Right lobe of liver (tissue), 4 donors: ENCODE measurements at regions not wholly inside any gene's neighbourhood (a gene's known extent, or its start where the extent isn't known, plus 50 kb on each side); places are given as distances from the start of the nearest gene placed in this dataset.

ENCODE experiments used
- CTCF ChIP-seq, 4 donors: fragments of 200-600 bp in 3 of 4; fragments of 450-650 bp in 1 of 4; IDR thresholded peaks; one replicate each; pipeline versions ENCODE4 v1.5.1 to v1.8.0; 2016 to 2022; ENCODE audit warnings: antibody characterized with exemption in 4 of 4, mild to moderate bottlenecking in 2 of 4
- POLR2A ChIP-seq: fragments of 450-650 bp; IDR thresholded peaks from one replicate; pipeline ENCODE4 v1.6.1; 2017; ENCODE audit warnings: antibody characterized with exemption, mild to moderate bottlenecking
- donor health status: DM: no; HTN: no; CAD: no.
- donor health status: DM: no; HTN: no; CAD: no.
- donor health status: DM: no; HTN: yes; CAD: no.

GRCh38 chr18:73614812-73615211, 532.8 kb downstream of the FBXO15 start:
- TF ChIP-seq CTCF (IDR thresholded peaks at IDR 0.05) (no peak), POLR2A (no peak)
